Neuron (in vitro differentiated cells): ENCODE measurements at regions not wholly inside any gene's neighbourhood (a gene's known extent, or its start where the extent isn't known, plus 50 kb on each side); places are given as distances from the start of the nearest gene placed in this dataset.
A peak's percentile ranks its signal among the peaks of the same experiment; 100 is the strongest.
"Not testable (repeated sequence)": the region's sequence is repeated elsewhere in the genome, so short reads cannot be mapped to it uniquely, and the experiment has no call there.

Experiments
- H2AFZ ChIP-seq: one replicate; pipeline ENCODE4 v1.6.1; 2013; ENCODE audit warnings: low read depth, mild to moderate bottlenecking, inconsistent platforms, low read length, moderate library complexity
- H3K27me3 ChIP-seq: one replicate; pipeline ENCODE4 v1.6.1; 2013; ENCODE audit warnings: low read length; ENCODE audit not compliant: insufficient read depth
- H3K36me3 ChIP-seq: one replicate; pipeline ENCODE4 v1.6.1; 2013; ENCODE audit warnings: low read length; ENCODE audit not compliant: insufficient read depth
- H3K4me1 ChIP-seq: one replicate; pipeline ENCODE4 v1.6.1; 2013; ENCODE audit warnings: low read length; ENCODE audit not compliant: insufficient read depth
- H3K4me3 ChIP-seq: 2 replicates; pipeline ENCODE4 v1.5.1; 2013; ENCODE audit warnings: mild to moderate bottlenecking, low read length, moderate library complexity
- H3K9me3 ChIP-seq: one replicate; pipeline ENCODE4 v1.6.1; 2013; ENCODE audit warnings: low read length

DNA sequence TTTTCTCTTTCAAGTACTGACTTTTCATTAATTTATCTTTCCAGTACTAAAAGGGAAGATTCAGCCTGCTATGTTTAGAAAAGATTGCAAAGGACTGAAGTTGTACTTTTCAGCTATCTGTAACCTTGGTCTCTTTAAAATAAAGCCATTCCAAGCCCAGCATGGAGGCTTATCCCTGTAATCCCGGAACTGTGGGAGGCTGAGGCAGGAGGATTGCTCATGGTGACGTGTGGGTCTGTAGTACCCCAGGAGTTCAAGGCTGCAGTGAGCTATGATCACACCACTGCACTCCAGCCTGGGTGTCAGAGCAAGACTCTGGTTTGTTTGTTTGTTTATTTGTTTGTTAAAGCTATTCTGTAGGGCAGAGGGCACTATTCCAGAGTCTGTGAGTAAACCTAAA lies 50.6 kb upstream of the TMEM170B start:
- no peaks in the 10 kb centered on the region for H3K9me3 ChIP-seq
- no peak overlapping the region for H2AFZ ChIP-seq
- no peaks in the 10 kb centered on the region for H3K27me3 ChIP-seq
- H3K4me3 ChIP-seq = no peak overlapping the region
- H3K4me1 ChIP-seq = peaks cover 21% of the 10 kb centered on the region
- H3K36me3 ChIP-seq = no peaks in the 10 kb centered on the region

DNA sequence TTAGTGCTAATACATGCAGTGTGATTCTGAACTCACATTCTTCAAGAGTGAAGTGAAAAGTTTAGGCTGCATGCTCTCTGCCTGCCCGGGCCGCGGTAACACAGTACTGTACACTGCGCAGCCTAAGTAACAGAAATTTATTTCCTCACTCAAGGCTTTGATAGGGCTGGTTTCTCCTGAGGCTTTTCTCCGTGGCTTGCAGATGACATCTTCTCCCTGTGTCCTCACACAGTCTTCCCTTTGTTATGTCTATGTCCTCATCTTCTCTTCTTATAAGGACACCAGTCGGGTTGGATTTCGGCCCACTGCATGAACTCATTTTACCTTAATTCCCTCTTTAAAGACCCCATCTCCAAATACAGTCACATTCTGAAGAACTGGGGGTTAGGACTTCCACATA lies 51.1 kb upstream of the TMEM170B start:
- Histone ChIP-seq H3K4me3 (no peak overlapping the region), H3K4me1 (peaks cover 21% of the 10 kb centered on the region), H2AFZ (no peak overlapping the region), H3K9me3 (no peaks in the 10 kb centered on the region), H3K27me3 (no peaks in the 10 kb centered on the region), H3K36me3 (no peaks in the 10 kb centered on the region)

DNA sequence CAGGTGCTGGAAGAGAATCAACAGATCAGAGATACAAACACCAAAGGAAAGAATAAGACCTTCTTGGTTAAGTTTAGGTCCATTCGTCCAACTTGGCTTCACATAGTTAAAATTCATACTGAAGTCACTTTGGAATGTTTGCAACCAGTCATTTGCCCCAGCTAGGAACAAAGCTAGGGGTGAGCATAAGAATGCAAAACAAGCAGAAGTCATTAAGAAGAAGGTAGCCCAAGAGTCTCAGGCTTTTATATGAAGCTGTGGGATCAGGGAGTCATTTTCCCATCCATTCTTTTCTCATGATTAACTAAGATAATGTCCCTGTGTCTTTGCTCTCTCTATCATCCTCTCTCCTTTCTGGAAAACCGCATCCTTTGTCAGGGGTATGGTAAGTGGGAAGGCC lies 51.5 kb upstream of the TMEM170B start:
- Histone ChIP-seq H3K9me3 (no peaks in the 10 kb centered on the region), H3K4me1 (peaks cover 21% of the 10 kb centered on the region), H3K27me3 (no peaks in the 10 kb centered on the region), H2AFZ (no peak overlapping the region), H3K36me3 (no peaks in the 10 kb centered on the region), H3K4me3 (no peak overlapping the region)

GRCh38 chr6:11485271-11485670 lies 52.3 kb upstream of the TMEM170B start:
- H3K4me1 ChIP-seq = peaks cover 21% of the 10 kb centered on the region
- H3K36me3 ChIP-seq = no peaks in the 10 kb centered on the region
- no peak overlapping the region for H2AFZ ChIP-seq
- H3K27me3 ChIP-seq = no peaks in the 10 kb centered on the region
- peak overlapping the region; percentile 25 for H3K4me3 ChIP-seq
- no peaks in the 10 kb centered on the region for H3K9me3 ChIP-seq

DNA sequence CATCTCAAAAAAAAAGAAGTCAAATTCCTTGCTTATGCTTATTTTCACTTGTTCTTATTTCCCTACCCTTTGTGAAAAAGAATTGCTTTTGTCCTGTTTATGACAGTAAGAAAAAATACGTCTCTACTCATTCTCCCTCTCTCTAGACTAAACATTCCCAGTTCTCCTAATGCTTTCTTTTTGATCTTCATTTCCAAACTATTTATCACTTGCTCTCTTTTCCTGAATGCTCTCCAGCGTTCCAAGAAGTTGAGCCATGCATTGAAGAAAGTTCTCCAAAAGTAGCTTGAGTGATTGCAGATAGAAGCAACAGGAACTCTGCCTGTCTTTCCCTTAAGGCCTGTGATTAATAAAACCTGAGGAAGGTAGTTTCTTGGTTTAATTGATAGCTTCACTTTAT lies 53.1 kb upstream of the TMEM170B start:
- no peak overlapping the region for H3K4me3 ChIP-seq
- no peaks in the 10 kb centered on the region for H3K9me3 ChIP-seq
- H3K27me3 ChIP-seq = no peaks in the 10 kb centered on the region
- H3K36me3 ChIP-seq = no peaks in the 10 kb centered on the region
- peaks cover 21% of the 10 kb centered on the region for H3K4me1 ChIP-seq
- no peak overlapping the region for H2AFZ ChIP-seq

DNA sequence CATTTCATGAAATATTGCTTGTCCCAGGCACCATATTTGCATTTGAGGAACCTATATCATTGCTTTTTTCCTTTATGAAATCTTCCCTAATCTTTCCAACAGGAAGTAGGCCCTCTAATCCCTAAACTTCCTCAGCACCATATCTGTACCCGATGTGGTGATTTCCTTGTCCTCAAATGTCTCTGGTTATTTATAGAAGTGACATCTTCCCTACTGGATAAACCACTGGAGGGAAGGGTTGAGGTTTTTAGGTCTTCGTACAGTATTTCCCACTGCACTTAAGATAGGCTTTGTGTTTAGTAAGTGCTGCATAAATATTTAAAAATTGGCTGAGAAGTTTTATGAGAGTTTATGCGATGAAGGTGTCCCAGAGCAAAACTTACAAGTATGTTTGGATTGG lies 54.9 kb upstream of the TMEM170B start:
- no peak overlapping the region for H3K4me3 ChIP-seq
- H2AFZ ChIP-seq = no peak overlapping the region
- H3K4me1 ChIP-seq = peaks cover 21% of the 10 kb centered on the region
- H3K27me3 ChIP-seq = no peaks in the 10 kb centered on the region
- no peaks in the 10 kb centered on the region for H3K9me3 ChIP-seq
- no peaks in the 10 kb centered on the region for H3K36me3 ChIP-seq

DNA sequence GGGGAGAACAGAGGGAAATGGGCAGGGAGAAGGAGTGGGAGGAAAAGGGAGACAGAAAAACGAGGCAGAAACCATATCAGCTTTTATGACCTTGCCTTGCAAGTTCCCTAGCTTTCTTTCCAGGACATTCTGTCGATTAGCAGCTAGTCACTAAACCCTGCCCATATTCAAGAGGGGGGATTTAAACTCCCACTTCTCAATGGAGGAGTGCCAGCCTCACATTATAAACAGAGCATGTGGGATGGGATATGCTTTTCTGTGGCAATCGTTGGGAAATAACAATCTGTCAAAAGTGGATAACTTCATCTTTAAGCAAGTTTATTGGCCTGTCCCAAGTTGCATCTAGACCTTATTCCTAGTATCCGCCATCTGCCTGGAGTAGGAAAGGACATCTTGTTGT lies 57.0 kb upstream of the TMEM170B start:
- peaks cover 11% of the 10 kb centered on the region for H3K4me1 ChIP-seq
- H3K36me3 ChIP-seq = no peaks in the 10 kb centered on the region
- no peaks in the 10 kb centered on the region for H3K9me3 ChIP-seq
- no peak overlapping the region for H3K4me3 ChIP-seq
- no peak overlapping the region for H2AFZ ChIP-seq
- no peaks in the 10 kb centered on the region for H3K27me3 ChIP-seq

DNA sequence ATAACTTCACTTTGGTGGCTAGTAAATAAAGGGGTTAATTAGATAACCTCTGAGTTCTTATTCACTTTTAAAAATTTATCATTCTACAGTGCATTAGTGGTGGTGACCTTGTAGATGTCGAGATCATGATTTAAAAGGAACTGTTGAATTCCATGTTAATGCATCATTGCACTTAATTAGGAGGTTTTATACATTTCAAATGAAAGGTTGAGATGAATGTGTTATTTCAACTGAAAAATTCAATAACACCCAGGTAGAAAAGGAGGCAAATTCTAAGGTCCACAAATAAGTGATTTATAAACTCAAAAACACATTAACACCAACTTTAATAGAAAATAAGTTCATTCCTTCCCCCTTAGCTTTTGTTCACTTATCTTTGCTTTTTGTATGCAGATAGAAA lies 58.3 kb upstream of the TMEM170B start:
- Histone ChIP-seq H3K9me3 (no peaks in the 10 kb centered on the region), H3K36me3 (no peaks in the 10 kb centered on the region), H3K27me3 (no peaks in the 10 kb centered on the region), H3K4me1 (no peaks in the 10 kb centered on the region), H2AFZ (no peak overlapping the region), H3K4me3 (no peak overlapping the region)

GRCh38 chr6:11478586-11478985 lies 59.0 kb upstream of the TMEM170B start:
- Histone ChIP-seq H3K36me3 (no peaks in the 10 kb centered on the region), H3K4me1 (no peaks in the 10 kb centered on the region), H2AFZ (no peak overlapping the region), H3K9me3 (no peaks in the 10 kb centered on the region), H3K27me3 (no peaks in the 10 kb centered on the region), H3K4me3 (no peak overlapping the region)

GRCh38 chr6:11475016-11475415 lies 62.5 kb upstream of the TMEM170B start:
- no peak overlapping the region for H2AFZ ChIP-seq
- H3K27me3 ChIP-seq = no peaks in the 10 kb centered on the region

DNA sequence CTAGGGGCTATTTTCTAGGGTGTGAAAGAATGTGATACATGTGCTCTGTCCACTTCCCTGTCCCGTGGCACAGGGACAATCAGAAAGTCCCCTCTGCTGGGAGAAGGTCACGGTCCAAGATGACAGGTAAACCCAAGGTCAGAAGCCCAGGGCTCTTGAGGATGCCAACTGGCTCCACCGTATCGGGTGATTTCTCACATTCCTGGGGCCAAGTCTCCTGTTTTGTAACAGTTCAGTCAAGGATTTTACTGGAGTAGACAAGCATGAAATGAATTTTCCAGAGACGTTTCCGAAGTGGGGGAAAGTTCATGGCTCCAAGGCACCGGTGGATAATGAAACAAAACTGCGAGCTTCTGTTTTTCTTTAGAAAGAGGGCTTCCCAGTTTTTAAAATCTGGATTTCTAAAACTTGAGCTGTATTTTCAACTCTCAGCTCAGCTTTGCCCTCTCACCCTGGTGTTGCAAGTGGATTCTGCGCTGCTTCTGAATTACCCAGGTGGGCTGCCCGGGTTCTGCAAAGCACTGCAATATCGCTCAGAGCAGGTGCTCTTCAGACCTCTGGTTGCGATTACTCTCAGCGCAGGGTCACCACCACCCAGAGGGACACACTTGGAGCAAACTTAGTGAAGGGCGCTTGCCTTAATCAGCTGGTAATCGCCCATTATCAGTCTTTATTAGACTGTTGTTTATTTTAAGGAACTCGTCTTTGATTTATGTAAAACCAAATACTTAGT lies 64.4 kb upstream of the TMEM170B start:
- Histone ChIP-seq H3K4me1 (no peaks in the 10 kb centered on the region), H3K9me3 (no peaks in the 10 kb centered on the region), H3K27me3 (no peaks in the 10 kb centered on the region), H2AFZ (no peak overlapping the region), H3K36me3 (no peaks in the 10 kb centered on the region), H3K4me3 (no peak overlapping the region)

More at GRCh38 chr6:11475016-11475415, 62.5 kb upstream of the TMEM170B start:
- H3K4me3 ChIP-seq = no peak overlapping the region
- no peaks in the 10 kb centered on the region for H3K36me3 ChIP-seq
- H3K9me3 ChIP-seq = no peaks in the 10 kb centered on the region
- H3K4me1 ChIP-seq = no peaks in the 10 kb centered on the region

GRCh38 chr6:11471261-11471660 lies 66.3 kb upstream of the TMEM170B start:
- Histone ChIP-seq H3K36me3 (no peaks in the 10 kb centered on the region), H3K9me3 (no peaks in the 10 kb centered on the region), H2AFZ (no peak overlapping the region), H3K27me3 (no peaks in the 10 kb centered on the region), H3K4me3 (no peak overlapping the region), H3K4me1 (no peaks in the 10 kb centered on the region)

- Histone ChIP-seq H3K27me3 (no peaks in the 10 kb centered on the region), H3K36me3 (no peaks in the 10 kb centered on the region), H3K4me1 (no peaks in the 10 kb centered on the region), H3K9me3 (no peaks in the 10 kb centered on the region), H2AFZ (no peak overlapping the region), H3K4me3 (no peak overlapping the region)
Observed at GRCh38 chr6:11469684-11470083, 67.9 kb upstream of the TMEM170B start.

DNA sequence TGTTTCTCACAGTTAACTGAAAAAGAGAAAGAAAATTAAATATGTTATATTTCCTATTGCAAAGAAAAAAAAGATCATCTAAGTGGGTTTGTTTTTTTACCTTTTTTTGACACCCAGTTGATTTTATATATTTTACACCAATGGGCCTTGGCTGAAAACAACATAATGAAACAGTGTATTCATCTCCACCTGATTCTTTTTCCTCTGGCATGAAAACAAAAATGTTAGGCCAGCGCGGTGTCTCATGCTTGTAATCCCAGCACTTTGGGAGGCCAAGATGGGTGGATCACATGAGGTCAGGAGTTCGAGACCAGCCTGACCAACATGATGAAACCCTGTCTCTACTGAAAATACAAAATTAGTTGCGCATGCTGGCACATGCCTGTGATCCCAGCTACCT lies 69.3 kb upstream of the TMEM170B start:
- H3K9me3 ChIP-seq, H2AFZ ChIP-seq, H3K4me1 ChIP-seq, H3K4me3 ChIP-seq, H3K36me3 ChIP-seq, H3K27me3 ChIP-seq: not testable (repeated sequence)
